ENCODE measurements at regions not wholly inside any gene's neighbourhood (a gene's known extent, or its start where the extent isn't known, plus 50 kb on each side); places are given as distances from the start of the nearest gene placed in this dataset.

- H3K27me3 ChIP-seq (ENCODE audit: control insufficient read depth, insufficient read depth, low read length): no peaks in the 10 kb centered on the region
- no TSS peak for BruUV-seq (replicated peaks)
- H3K4me3 ChIP-seq (ENCODE audit: insufficient read depth, low read depth, low read length): no peak overlapping the region
- H3K9me1 ChIP-seq (ENCODE audit: insufficient read depth, low read length): peaks cover 16% of the 10 kb centered on the region
- H3K56ac ChIP-seq (ENCODE audit: extremely low read depth, insufficient read depth, low read length): peak overlapping the region; percentile 90
- peak overlapping the region; percentile 84 for H2AK5ac ChIP-seq (ENCODE audit: low read depth, low read length)
- POLR2A ChIA-PET (ENCODE audit: unreplicated experiment): interaction anchor here (0.5 to 1.1 kb wide), 6 partner anchors 13 to 1029 kb away, joined by 3 to 12 read pairs (median 4); partner anchors contain the start of gene TCF21
- in situ Hi-C loops (cut with MboI; ENCODE audit: low sequenced_read_pairs) (no loop called here), intact Hi-C loops (cut with micrococcal nuclease) (loop anchor here (5.0 kb wide), 1 partner anchor 130 kb away; no protein-coding TSS in a partner anchor), dilution Hi-C loops (cut with HindIII; ENCODE audit: low sequenced_read_pairs, unreplicated experiment) (no loop called here)
- H2BK15ac ChIP-seq (ENCODE audit: low read depth, low read length): peak overlapping the region; percentile 83
- peak overlapping the region; percentile 89 for H3K14ac ChIP-seq (replicated peaks; ENCODE audit: low read depth, low read length)
- ATAC-seq (ENCODE audit: low read depth): peak; percentile 36
- H4K91ac ChIP-seq (ENCODE audit: insufficient read depth, low read depth, low read length): peak overlapping the region; percentile 97
- peak overlapping the region; percentile 90 for H3K27ac ChIP-seq (ENCODE audit: insufficient read depth, low read length)
- DNase-seq: peak; percentile 71
- peak overlapping the region; percentile 97 for H3K4ac ChIP-seq (ENCODE audit: low read depth, low read length)
- H3K4me1 ChIP-seq (ENCODE audit: control insufficient read depth, insufficient read depth, low read length): peaks cover 25% of the 10 kb centered on the region
- H3K79me1 ChIP-seq (ENCODE audit: low read depth in 1 of 2, low read length in 2 of 2): no peaks in the 10 kb centered on the region; a peak in 1 of 4 replicates
- peak overlapping the region; percentile 98 for H2BK20ac ChIP-seq (ENCODE audit: low read depth, low read length)
- no peak overlapping the region for H2AFZ ChIP-seq (replicated peaks; ENCODE audit: low read length, poor library complexity)
- peak overlapping the region; percentile 76 for H3K4me2 ChIP-seq (ENCODE audit: low read depth, low read length)
- peak overlapping the region; percentile 98 for H2BK5ac ChIP-seq (ENCODE audit: low read depth, low read length, poor library complexity, severe bottlenecking)
- CTCF ChIA-PET: interaction anchor here (0.5 to 2.2 kb wide), 8 partner anchors 12 to 1253 kb away, joined by 3 to 9 read pairs (median 4); no protein-coding TSS in a partner anchor
- peak overlapping the region; percentile 100 for H4K5ac ChIP-seq (ENCODE audit: low read depth, low read length)
- peak overlapping the region; percentile 65 for H3K9ac ChIP-seq (ENCODE audit: low read depth, low read length)
- no peak overlapping the region for H2AK9ac ChIP-seq (replicated peaks; ENCODE audit: low read depth, low read length, poor library complexity)
- no peaks in the 10 kb centered on the region for H4K20me1 ChIP-seq (ENCODE audit: insufficient read depth, low read length)
- H3K23ac ChIP-seq (ENCODE audit: low read depth, low read length): peak overlapping the region; percentile 25
- H3K36me3 ChIP-seq (ENCODE audit: control insufficient read depth, insufficient read depth, low read length): no peaks in the 10 kb centered on the region
- TF ChIP-seq MAFK (IDR thresholded peaks at IDR 0.05; ENCODE audit: low read depth, low read length): no peak
- no peak for TF ChIP-seq RAD21 (IDR thresholded peaks at IDR 0.05; ENCODE audit: low read length)
- TF ChIP-seq CEBPB (IDR thresholded peaks at IDR 0.05; ENCODE audit: low read depth, low read length): peak; percentile 62
- H2BK120ac ChIP-seq (ENCODE audit: low read depth, low read length): peak overlapping the region; percentile 99
- H3K9me3 ChIP-seq (ENCODE audit: control insufficient read depth, insufficient read depth, low read length): no peaks in the 10 kb centered on the region
- H3K18ac ChIP-seq (ENCODE audit: low read depth, low read length): peak overlapping the region; percentile 100
- 46% methylated on average over 2 of the region's 2 CpGs; no CpG with 5 or more reads in 1 of the 2 experiments for WGBS, 2 experiments (ENCODE audit: extremely low coverage in 2 of 2, insufficient read length in 1 of 2)
- peak overlapping the region; percentile 74 to 97 for H4K8ac ChIP-seq (ENCODE audit: low read depth in 2 of 2, low read length in 2 of 2)
Measured at GRCh38 chr6:133632206-133632605, 256.7 kb upstream of the TCF21 start.

Measured in IMR-90 (cell line).